NOMO-1 treated with dmso at 0.1 percent for 144 hours (cell line): ENCODE measurements at regions not wholly inside any gene's neighbourhood (a gene's known extent, or its start where the extent isn't known, plus 50 kb on each side); places are given as distances from the start of the nearest gene placed in this dataset.
"Not testable (repeated sequence)": the region's sequence is repeated elsewhere in the genome, so short reads cannot be mapped to it uniquely, and the experiment has no call there.

ENCODE experiments used
- DNase-seq: peaks from one replicate; lab custom pipeline; 2025; ENCODE audit not compliant: unreplicated experiment; lab: John Stamatoyannopoulos, UW

DNA sequence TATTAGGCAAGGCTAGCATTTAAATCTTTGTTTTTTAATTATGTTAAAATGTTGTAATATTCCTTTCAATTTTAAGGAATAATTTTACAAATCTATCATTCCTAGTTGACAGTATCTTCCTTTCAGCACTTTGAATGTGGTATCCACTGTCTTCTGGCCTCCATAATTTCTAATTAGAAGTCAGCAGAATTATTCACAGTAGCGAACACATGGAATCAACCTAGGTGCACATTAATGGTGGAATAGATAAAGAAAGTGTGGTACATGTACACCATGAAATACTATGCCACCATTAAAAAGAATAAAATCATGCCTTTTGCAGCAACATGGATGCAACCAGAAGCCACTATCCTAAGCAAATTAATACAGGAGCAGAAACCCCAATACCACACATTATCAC, 1887.8 kb downstream of the PCDH7 start:
- DNase-seq, result no peak

- no peak for DNase-seq
Measured at GRCh38 chr4:32624943-32625603, 1904.9 kb downstream of the PCDH7 start.

- no peak for DNase-seq
Measured at GRCh38 chr4:32625687-32626337, 1905.6 kb downstream of the PCDH7 start.

DNA sequence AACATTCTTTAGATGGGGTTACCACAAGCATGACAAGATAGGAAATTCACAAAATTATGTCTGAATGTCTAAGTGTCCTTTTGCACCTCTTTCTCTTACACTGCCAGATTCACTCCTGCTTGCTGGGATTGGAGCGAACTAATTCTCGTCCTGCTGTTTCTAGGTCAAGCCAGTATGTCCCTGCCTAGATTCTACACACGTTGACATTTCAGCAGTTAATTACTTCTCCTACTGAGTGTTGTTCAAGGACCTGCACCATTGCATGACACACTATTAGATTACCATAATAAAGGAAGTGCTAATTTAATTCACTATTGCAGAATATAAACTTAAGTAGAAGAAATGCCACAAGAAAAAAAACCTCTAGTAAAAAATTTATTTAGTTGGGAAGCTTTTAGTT, 1911.7 kb downstream of the PCDH7 start:
- no peak for DNase-seq

DNA sequence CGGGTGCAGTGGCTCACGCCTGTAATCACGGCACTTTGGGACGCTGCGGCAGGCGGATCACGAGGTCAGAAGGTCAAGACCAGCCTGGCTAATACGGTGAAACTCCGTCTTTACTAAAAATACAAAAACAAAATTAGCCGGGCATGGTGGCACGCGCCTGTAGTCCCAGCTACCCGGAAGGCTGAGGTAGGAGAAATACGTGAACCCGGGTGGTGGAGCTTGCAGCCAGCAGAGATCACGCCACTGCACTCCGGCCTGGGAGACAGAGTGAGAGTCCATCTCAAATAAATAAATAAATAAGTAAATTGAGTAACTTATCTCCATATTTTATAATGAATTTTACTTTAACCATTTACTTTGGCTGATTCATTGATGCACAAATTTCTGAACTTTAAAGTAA, 1913.3 kb downstream of the PCDH7 start:
- DNase-seq, result no peak

- DNase-seq, result no peak
Measured at GRCh38 chr4:32645653-32646052, 1925.5 kb downstream of the PCDH7 start.

DNA sequence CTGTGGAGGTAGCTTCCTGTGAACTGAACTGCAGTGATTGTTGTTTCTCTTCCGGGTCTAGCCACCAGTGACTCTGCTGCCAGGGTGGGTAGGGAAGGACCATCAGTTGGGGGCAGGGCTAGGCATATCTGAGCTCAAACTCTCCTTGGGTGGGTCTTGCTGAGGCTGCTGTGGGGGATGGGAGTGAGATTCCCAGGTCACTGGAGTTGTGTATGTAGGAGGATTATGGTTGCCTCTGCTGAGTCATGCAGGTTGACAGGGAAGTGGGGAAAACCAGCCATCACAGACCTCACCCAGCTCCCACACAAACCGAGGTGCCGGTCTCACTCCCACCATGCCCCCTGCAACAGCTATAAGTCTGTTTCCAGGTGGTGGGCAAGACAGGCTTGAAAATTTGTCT, 1937.8 kb downstream of the PCDH7 start:
- DNase-seq, result no peak

DNA sequence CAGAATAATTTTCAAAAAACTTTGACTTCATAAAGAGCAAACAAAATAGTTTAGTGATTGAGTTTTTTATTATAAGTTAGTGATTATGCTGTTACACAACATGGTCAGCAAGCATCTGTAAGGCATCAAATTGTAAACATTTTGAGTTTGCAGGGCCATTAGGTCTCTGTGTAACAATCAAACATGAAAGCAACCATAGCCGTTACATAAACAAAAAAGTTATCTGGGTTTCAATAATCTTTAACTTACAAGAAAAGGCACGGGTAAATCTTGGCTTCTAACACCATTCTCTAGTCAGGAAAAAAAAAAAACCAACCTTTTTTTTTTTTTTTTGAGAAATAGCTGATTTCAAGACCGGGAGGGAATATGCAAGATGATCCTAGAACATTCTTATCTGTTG, 1941.1 kb downstream of the PCDH7 start:
- no peak for DNase-seq

DNA sequence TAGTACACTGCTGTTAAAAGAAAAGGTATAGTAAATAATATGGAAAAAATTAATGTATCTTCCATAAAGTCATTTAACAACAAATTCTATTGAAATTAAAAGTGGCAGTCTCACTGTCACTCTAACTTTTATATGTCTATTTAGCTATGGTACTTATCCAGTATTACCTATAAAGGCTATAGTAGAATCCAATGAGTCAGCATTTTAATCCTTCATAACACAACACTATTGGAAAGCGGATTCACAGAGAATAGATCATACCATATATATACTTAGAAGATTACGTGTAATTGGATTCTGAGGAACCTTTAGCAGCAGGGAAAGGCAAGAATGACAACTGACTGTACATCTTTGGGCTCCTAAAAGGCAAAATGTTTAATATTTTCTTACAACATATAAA, 1942.6 kb downstream of the PCDH7 start:
- no peak for DNase-seq

- no peak for DNase-seq
Measured at GRCh38 chr4:32672359-32672758, 1952.2 kb downstream of the PCDH7 start.

DNA sequence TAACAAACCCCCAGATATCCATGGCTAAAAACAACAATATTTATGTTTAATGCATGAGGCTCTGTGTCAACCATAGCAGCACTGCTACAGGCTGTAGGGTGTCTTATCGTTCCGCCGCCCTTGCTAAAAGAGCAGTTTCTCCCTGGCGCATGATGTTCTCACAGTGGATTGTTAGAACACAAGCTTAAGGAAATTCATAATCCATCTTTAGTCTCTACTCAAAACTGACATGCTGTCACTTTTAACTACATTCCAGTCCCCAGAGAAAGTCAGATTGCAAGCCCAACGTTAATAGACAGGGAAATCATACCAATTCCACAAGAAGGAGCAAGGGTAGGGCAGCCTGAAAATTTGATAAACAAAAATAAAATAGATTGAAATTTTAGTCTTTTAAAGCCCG, 1960.8 kb downstream of the PCDH7 start:
- DNase-seq, result no peak

GRCh38 chr4:32684160-32684559, 1964.0 kb downstream of the PCDH7 start:
- DNase-seq, result no peak

- DNase-seq, result no peak
Measured at GRCh38 chr4:32686123-32686522, 1966.0 kb downstream of the PCDH7 start.

- no peak for DNase-seq
Measured at GRCh38 chr4:32689518-32689917, 1969.3 kb downstream of the PCDH7 start.

DNA sequence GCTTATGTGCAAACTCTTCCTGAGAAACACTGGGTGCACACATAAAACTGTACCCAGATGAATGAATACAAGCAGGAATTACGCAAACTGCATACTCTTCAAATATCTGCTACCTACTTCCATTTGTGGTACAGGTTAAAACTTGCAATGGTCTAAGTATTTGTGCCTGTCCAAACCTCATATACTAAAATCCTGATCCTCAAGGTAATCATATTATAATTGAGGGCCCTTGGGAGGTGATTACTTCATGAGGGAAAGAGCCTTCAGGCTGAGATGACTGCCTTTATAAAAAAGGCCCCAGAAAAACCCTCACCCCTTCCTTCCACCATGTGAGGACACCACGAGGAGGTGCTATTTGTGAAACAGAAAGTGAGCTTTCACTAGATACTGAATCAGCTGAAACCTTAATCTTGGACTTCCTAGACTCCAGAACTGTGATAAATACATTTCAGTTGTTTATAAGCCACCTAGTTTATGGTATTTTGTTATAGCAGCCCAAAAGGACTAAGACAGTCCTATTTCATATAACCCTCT, 1977.2 kb downstream of the PCDH7 start:
- no peak for DNase-seq

- no peak for DNase-seq
Measured at GRCh38 chr4:32700838-32701237, 1980.7 kb downstream of the PCDH7 start.

DNA sequence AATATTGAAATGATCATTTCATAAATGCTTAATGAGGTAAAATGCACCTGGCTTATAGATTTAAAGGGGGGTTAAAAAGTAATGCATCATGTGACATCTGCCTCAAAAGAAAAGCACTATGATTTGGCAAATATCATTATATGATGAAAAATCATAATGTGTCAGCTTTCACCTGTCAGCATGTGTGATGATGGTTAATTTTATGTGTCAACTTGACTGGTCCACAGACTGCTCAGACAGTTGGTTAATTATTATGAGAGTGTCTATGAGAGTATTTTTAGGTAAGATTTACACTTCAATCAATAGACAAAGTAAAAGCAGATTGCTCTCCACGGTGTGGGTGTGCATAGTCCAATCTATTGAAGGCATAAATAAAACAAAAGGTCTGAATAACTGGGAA, 1986.7 kb downstream of the PCDH7 start:
- DNase-seq, result no peak

GRCh38 chr4:32716090-32716620, 1996.0 kb downstream of the PCDH7 start:
- not testable (repeated sequence) for DNase-seq

- DNase-seq, result no peak
Measured at GRCh38 chr4:32735856-32736590, 2015.9 kb downstream of the PCDH7 start.

DNA sequence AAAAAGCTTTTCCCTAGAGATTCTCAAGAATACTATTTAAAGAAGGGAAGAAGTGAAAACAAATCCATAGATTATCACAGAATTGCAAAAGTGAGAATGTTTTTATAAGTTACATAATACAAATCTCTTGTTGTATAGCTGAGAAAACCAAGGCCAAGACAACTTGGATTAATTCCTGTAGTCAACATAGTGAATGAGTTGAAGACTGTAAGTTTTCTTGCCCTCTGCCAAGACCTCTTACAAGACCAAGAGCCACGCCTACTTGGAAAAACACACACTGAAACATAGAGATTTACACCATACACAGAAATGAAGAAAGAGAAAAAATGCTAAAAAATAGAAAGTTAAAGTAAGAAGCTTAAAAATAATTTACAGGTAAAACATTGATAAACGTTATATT, 2024.0 kb downstream of the PCDH7 start:
- no peak for DNase-seq

DNA sequence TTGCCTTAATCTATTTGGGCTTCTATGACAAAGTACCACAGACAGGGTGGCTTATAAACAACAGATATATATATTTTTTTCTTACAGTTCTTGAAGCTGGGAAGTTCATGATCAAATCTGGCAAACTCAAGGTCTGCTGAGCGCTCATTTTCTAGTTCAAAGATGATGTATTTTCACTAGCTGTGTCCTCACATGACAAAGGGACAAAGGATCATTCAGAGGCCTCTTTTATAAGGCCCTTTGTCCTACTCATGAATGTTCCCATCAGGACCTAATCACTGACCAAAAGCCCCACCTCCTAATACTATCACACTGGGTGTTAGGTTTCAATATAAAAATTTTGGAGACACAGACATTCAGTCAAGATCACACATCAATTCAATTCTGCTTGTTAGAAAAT, 2025.2 kb downstream of the PCDH7 start:
- no peak for DNase-seq

DNA sequence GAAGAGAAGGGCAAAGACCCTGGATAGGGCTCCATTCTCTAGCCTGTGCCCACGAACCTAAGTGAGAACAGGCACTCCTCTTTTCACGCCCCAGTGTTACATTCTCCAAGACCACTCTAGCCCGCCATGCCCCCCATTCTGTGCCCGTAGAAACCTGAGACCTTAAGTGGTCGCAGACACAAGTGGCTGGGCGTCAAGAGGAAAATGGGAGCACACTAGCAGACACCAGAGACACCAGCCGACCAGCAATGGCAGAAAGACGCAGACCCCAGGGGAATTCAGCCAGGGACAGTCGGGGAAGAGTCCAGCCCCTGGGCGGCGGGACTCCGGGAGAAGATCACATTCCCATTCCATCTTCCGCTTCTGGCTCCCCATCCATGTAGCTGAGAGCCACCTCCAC, 2027.9 kb downstream of the PCDH7 start:
- DNase-seq, result no peak
